Stimulated activated CD4-positive, alpha-beta T cell treated with anti-CD3 and anti-CD28 coated beads, Interleukin-12 subunit alpha, Interleukin-12 subunit beta, amount 100 ng/mL, for 24 hours (primary cell): ENCODE measurements at regions not wholly inside any gene's neighbourhood (a gene's known extent, or its start where the extent isn't known, plus 50 kb on each side); places are given as distances from the start of the nearest gene placed in this dataset.

Source experiments
- DNase-seq, 2 experiments: peaks; one replicate each; pipeline ENCODE4 v3.0.0-alpha.2; 2020; ENCODE audit warnings: low read depth in 2 of 2

GRCh38 chr5:165624166-165624946 lies 2118.9 kb downstream of the MAT2B start:
- DNase-seq: no peak

GRCh38 chr5:165626161-165626560 lies 2120.7 kb downstream of the MAT2B start:
- DNase-seq: no peak

GRCh38 chr5:165627548-165628170 lies 2122.2 kb downstream of the MAT2B start:
- no peak for DNase-seq

- no peak for DNase-seq
These were observed 2124.9 kb downstream of the MAT2B start for GRCh38 chr5:165630261-165630778.

GRCh38 chr5:165631235-165631634 lies 2125.8 kb downstream of the MAT2B start:
- DNase-seq: no peak

- no peak for DNase-seq
These were observed 2136.9 kb downstream of the MAT2B start for GRCh38 chr5:165642366-165642765.

- no peak for DNase-seq
These were observed 2160.4 kb downstream of the MAT2B start for GRCh38 chr5:165665735-165666400.

- no peak for DNase-seq
These were observed 2168.1 kb downstream of the MAT2B start for GRCh38 chr5:165673499-165673898.

- DNase-seq: no peak
These were observed 2190.4 kb downstream of the MAT2B start for GRCh38 chr5:165695796-165696195.

GRCh38 chr5:165705960-165706359 lies 2200.5 kb downstream of the MAT2B start:
- DNase-seq: no peak

- no peak for DNase-seq
These were observed 2206.6 kb downstream of the MAT2B start for GRCh38 chr5:165712011-165712410.

- no peak for DNase-seq
These were observed 2209.2 kb downstream of the MAT2B start for GRCh38 chr5:165714598-165714997.

GRCh38 chr5:165720901-165721300 lies 2215.5 kb downstream of the MAT2B start:
- no peak for DNase-seq

GRCh38 chr5:165722401-165722800 lies 2217.0 kb downstream of the MAT2B start:
- no peak for DNase-seq

- DNase-seq: no peak
These were observed 2218.5 kb downstream of the MAT2B start for GRCh38 chr5:165723931-165724330.

GRCh38 chr5:165728425-165728824 lies 2223.0 kb downstream of the MAT2B start:
- DNase-seq: no peak

GRCh38 chr5:165735388-165735787 lies 2230.0 kb downstream of the MAT2B start:
- no peak for DNase-seq

GRCh38 chr5:165739079-165739741 lies 2233.8 kb downstream of the MAT2B start:
- no peak for DNase-seq

- DNase-seq: no peak
These were observed 2252.4 kb downstream of the MAT2B start for GRCh38 chr5:165757791-165758190.

- DNase-seq: no peak
These were observed 2269.7 kb downstream of the MAT2B start for GRCh38 chr5:165775111-165775510.

- no peak for DNase-seq
These were observed 2274.1 kb downstream of the MAT2B start for GRCh38 chr5:165779505-165779904.

GRCh38 chr5:165780901-165781300 lies 2275.5 kb downstream of the MAT2B start:
- no peak for DNase-seq
